Thymus (tissue), 11 donors: ENCODE measurements at regions not wholly inside any gene's neighbourhood (a gene's known extent, or its start where the extent isn't known, plus 50 kb on each side); places are given as distances from the start of the nearest gene placed in this dataset.
"Not testable (repeated sequence)": the region's sequence is repeated elsewhere in the genome, so short reads cannot be mapped to it uniquely, and the experiment has no call there.

Source experiments
- DNase-seq, 9 donors: peaks; one replicate each; pipeline ENCODE4 v3.0.0-alpha.2; 2013; ENCODE audit warnings: low spot score in 9 of 9, low read depth in 6 of 9, missing footprints in 1 of 9
- H3K27ac ChIP-seq, 2 donors: one replicate each; pipeline ENCODE4 v1.5.1; 2013; ENCODE audit warnings: control low read depth in 1 of 2, low read depth in 1 of 2, low read length in 1 of 2, mild to moderate bottlenecking in 1 of 2, moderate library complexity in 1 of 2
- H3K27me3 ChIP-seq, 2 donors: one replicate each; pipeline ENCODE4 v1.5.1; 2013; ENCODE audit warnings: low read length in 1 of 2; ENCODE audit not compliant: control insufficient read depth in 2 of 2, insufficient read depth in 1 of 2
- H3K36me3 ChIP-seq, 2 donors: one replicate each; pipeline ENCODE4 v1.5.1; 2013; ENCODE audit warnings: low read length in 1 of 2, mild to moderate bottlenecking in 1 of 2, moderate library complexity in 1 of 2; ENCODE audit not compliant: control insufficient read depth in 2 of 2, insufficient read depth in 2 of 2
- H3K4me1 ChIP-seq, 2 donors: one replicate each; pipeline ENCODE4 v1.5.1; 2013; ENCODE audit warnings: low read length in 2 of 2; ENCODE audit not compliant: control insufficient read depth in 2 of 2, insufficient read depth in 2 of 2
- H3K4me3 ChIP-seq, 2 donors: one replicate each; pipeline ENCODE4 v1.5.1; 2013; ENCODE audit warnings: low read length in 2 of 2, control low read depth in 1 of 2, mild to moderate bottlenecking in 1 of 2
- H3K9me3 ChIP-seq, 2 donors: one replicate each; pipeline ENCODE4 v1.5.1; 2013; ENCODE audit warnings: low read length in 1 of 2, mild to moderate bottlenecking in 1 of 2; ENCODE audit not compliant: control insufficient read depth in 2 of 2, insufficient read depth in 1 of 2
- WGBS: extraction: QIAGEN DNeasy Blood & Tissue Kit; methylation state at CpG from one replicate; pipeline ENCODE4 v1.1.7; 2013; 5-methylcytosine and 5-hydroxymethylcytosine counted together
- donor health status: healthy.

- Histone ChIP-seq H3K36me3 (no peaks in the 10 kb centered on the region), H3K4me1 (no peaks in the 10 kb centered on the region), H3K27me3 (no peaks in the 10 kb centered on the region), H3K27ac (no peak overlapping the region), H3K4me3 (no peak overlapping the region), H3K9me3 (no peaks in the 10 kb centered on the region)
- WGBS = 95% methylated on average over 6 of the region's 6 CpGs
- DNase-seq = no peak
Measured at GRCh38 chr7:7014827-7015595, 167.3 kb upstream of the C1GALT1 start.

- H3K9me3 ChIP-seq = no peaks in the 10 kb centered on the region
- H3K27me3 ChIP-seq = no peaks in the 10 kb centered on the region
- no peaks in the 10 kb centered on the region for H3K4me1 ChIP-seq
- no peak overlapping the region for H3K4me3 ChIP-seq
- WGBS = 48% methylated on average over 4 of the region's 4 CpGs
- H3K36me3 ChIP-seq = no peaks in the 10 kb centered on the region
- no peak overlapping the region for H3K27ac ChIP-seq
- no peak for DNase-seq
Measured at GRCh38 chr7:7017707-7018280, 164.6 kb upstream of the C1GALT1 start.

GRCh38 chr7:7018290-7018689, 164.1 kb upstream of the C1GALT1 start:
- no peak for DNase-seq
- no peaks in the 10 kb centered on the region for H3K4me1 ChIP-seq
- H3K9me3 ChIP-seq = no peaks in the 10 kb centered on the region
- WGBS = 86% methylated on average over 1 of the region's 1 CpG
- H3K27me3 ChIP-seq = no peaks in the 10 kb centered on the region
- no peak overlapping the region for H3K27ac ChIP-seq
- H3K4me3 ChIP-seq = no peak overlapping the region
- H3K36me3 ChIP-seq = no peaks in the 10 kb centered on the region

GRCh38 chr7:7032221-7032620, 150.1 kb upstream of the C1GALT1 start:
- Histone ChIP-seq H3K36me3 (no peaks in the 10 kb centered on the region), H3K9me3 (no peaks in the 10 kb centered on the region), H3K4me3 (no peak overlapping the region), H3K27ac (no peak overlapping the region), H3K4me1 (no peaks in the 10 kb centered on the region), H3K27me3 (no peaks in the 10 kb centered on the region)
- 99% methylated on average over 4 of the region's 4 CpGs for WGBS
- DNase-seq = no peak

GRCh38 chr7:7035851-7036250, 146.5 kb upstream of the C1GALT1 start:
- no peaks in the 10 kb centered on the region for H3K4me1 ChIP-seq
- H3K27me3 ChIP-seq = no peaks in the 10 kb centered on the region
- no peaks in the 10 kb centered on the region for H3K9me3 ChIP-seq
- no peak for DNase-seq
- WGBS = 98% methylated on average over 1 of the region's 1 CpG
- no peak overlapping the region for H3K27ac ChIP-seq
- no peaks in the 10 kb centered on the region for H3K36me3 ChIP-seq
- no peak overlapping the region for H3K4me3 ChIP-seq

GRCh38 chr7:7042286-7042893, 140.0 kb upstream of the C1GALT1 start:
- 87% methylated on average over 7 of the region's 7 CpGs for WGBS
- DNase-seq, H3K4me3 ChIP-seq, H3K27ac ChIP-seq, H3K9me3 ChIP-seq, H3K4me1 ChIP-seq, H3K36me3 ChIP-seq, H3K27me3 ChIP-seq: not testable (repeated sequence)

GRCh38 chr7:7044806-7045205, 137.5 kb upstream of the C1GALT1 start:
- Histone ChIP-seq H3K27ac (no peak overlapping the region), H3K36me3 (no peaks in the 10 kb centered on the region), H3K27me3 (no peaks in the 10 kb centered on the region), H3K4me3 (no peak overlapping the region), H3K9me3 (peaks cover 0 to 8% of the 10 kb centered on the region in 2 donors), H3K4me1 (no peaks in the 10 kb centered on the region)
- WGBS = 42% methylated on average over 2 of the region's 2 CpGs
- DNase-seq = no peak

GRCh38 chr7:7048213-7048612, 134.1 kb upstream of the C1GALT1 start:
- whole genome bisulfite sequencing = 98% methylated on average over 4 of the region's 4 CpGs
- Histone ChIP-seq H3K27ac (no peak overlapping the region), H3K27me3 (no peaks in the 10 kb centered on the region), H3K9me3 (no peaks in the 10 kb centered on the region), H3K4me1 (no peaks in the 10 kb centered on the region), H3K36me3 (no peaks in the 10 kb centered on the region), H3K4me3 (no peak overlapping the region)
- no peak for DNase-seq

- DNase-seq = no peak
- H3K36me3 ChIP-seq = no peaks in the 10 kb centered on the region
- no peaks in the 10 kb centered on the region for H3K9me3 ChIP-seq
- WGBS = 94% methylated on average over 4 of the region's 4 CpGs
- no peak overlapping the region for H3K27ac ChIP-seq
- H3K27me3 ChIP-seq = no peaks in the 10 kb centered on the region
- no peaks in the 10 kb centered on the region for H3K4me1 ChIP-seq
- no peak overlapping the region for H3K4me3 ChIP-seq
Measured at GRCh38 chr7:7051206-7051877, 131.0 kb upstream of the C1GALT1 start.
